HEK293 (cell line): ENCODE measurements at regions not wholly inside any gene's neighbourhood (a gene's known extent, or its start where the extent isn't known, plus 50 kb on each side); places are given as distances from the start of the nearest gene placed in this dataset.

ENCODE experiments used
- CTCF ChIP-seq: fragments of 450-650 bp; formaldehyde crosslinking; IDR thresholded peaks from 2 replicates; pipeline ENCODE4 v1.5.1; 2016; ENCODE audit warnings: missing biosample characterization, missing genetic modification characterization
- KLF16 ChIP-seq: fragments of 450-650 bp; formaldehyde crosslinking; IDR thresholded peaks from 2 replicates; pipeline ENCODE4 v1.5.1; 2017; ENCODE audit warnings: missing biosample characterization, missing genetic modification characterization
- PATZ1 ChIP-seq: fragments of 450-650 bp; formaldehyde crosslinking; IDR thresholded peaks from 2 replicates; pipeline ENCODE4 v1.5.1; 2016; ENCODE audit warnings: missing biosample characterization, missing genetic modification characterization
- REST ChIP-seq: fragments of 450-650 bp; formaldehyde crosslinking; IDR thresholded peaks from 2 replicates; pipeline ENCODE4 v1.5.1; 2016; ENCODE audit warnings: missing biosample characterization, missing genetic modification characterization
- TCF7L2 ChIP-seq: IDR thresholded peaks from 2 replicates; pipeline ENCODE4 v1.6.1; 2011; ENCODE audit warnings: low read depth, mild to moderate bottlenecking, inconsistent platforms, low read length, moderate library complexity, borderline replicate concordance
- ZBTB48 ChIP-seq: fragments of 450-650 bp; formaldehyde crosslinking; IDR thresholded peaks from 2 replicates; pipeline ENCODE4 v1.5.1; 2016; ENCODE audit warnings: missing biosample characterization, missing genetic modification characterization
- ZBTB8A ChIP-seq: fragments of 450-650 bp; formaldehyde crosslinking; IDR thresholded peaks from 2 replicates; pipeline ENCODE4 v1.5.1; 2016; ENCODE audit warnings: missing biosample characterization, missing genetic modification characterization
- ZNF239 ChIP-seq: fragments of 450-650 bp; formaldehyde crosslinking; IDR thresholded peaks from 2 replicates; pipeline ENCODE4 v1.5.1; 2016; ENCODE audit warnings: missing biosample characterization, missing genetic modification characterization
- ZNF26 ChIP-seq: fragments of 450-650 bp; formaldehyde crosslinking; IDR thresholded peaks from 2 replicates; pipeline ENCODE4 v1.5.1; 2016; ENCODE audit warnings: missing biosample characterization, missing genetic modification characterization
- ZNF513 ChIP-seq: fragments of 450-650 bp; IDR thresholded peaks from 2 replicates; pipeline ENCODE4 v1.5.1; 2018; ENCODE audit warnings: missing biosample characterization, missing genetic modification characterization
- ZNF585B ChIP-seq: fragments of 450-650 bp; formaldehyde crosslinking; IDR thresholded peaks from 2 replicates; pipeline ENCODE4 v1.5.1; 2016; ENCODE audit warnings: missing biosample characterization, missing genetic modification characterization
- ZSCAN4 ChIP-seq: fragments of 450-650 bp; formaldehyde crosslinking; IDR thresholded peaks from 2 replicates; pipeline ENCODE4 v1.5.1; 2017; ENCODE audit warnings: missing biosample characterization, missing genetic modification characterization

- TF ChIP-seq ZNF585B (tag by site-specific recombination) (no peak), CTCF (tag by site-specific recombination) (no peak), ZNF239 (tag by site-specific recombination) (no peak), ZNF513 (tag by site-specific recombination) (no peak), PATZ1 (tag by site-specific recombination) (no peak), ZBTB48 (no peak), ZBTB8A (no peak), ZNF26 (no peak), KLF16 (tag by site-specific recombination) (no peak), REST (tag by site-specific recombination) (no peak), TCF7L2 (no peak), ZSCAN4 (tag by site-specific recombination) (no peak)
Measured at GRCh38 chr3:5645692-5646410, 458.3 kb downstream of the EDEM1 start.
